NCI-H510A treated with DMSO at 0.1 percent for 48 hours (cell line): ENCODE measurements at regions not wholly inside any gene's neighbourhood (a gene's known extent, or its start where the extent isn't known, plus 50 kb on each side); places are given as distances from the start of the nearest gene placed in this dataset.
"Not testable (repeated sequence)": the region's sequence is repeated elsewhere in the genome, so short reads cannot be mapped to it uniquely, and the experiment has no call there.

Experiments used
- DNase-seq: peaks from one replicate; lab custom pipeline; 2025; lab: John Stamatoyannopoulos, UW

DNA sequence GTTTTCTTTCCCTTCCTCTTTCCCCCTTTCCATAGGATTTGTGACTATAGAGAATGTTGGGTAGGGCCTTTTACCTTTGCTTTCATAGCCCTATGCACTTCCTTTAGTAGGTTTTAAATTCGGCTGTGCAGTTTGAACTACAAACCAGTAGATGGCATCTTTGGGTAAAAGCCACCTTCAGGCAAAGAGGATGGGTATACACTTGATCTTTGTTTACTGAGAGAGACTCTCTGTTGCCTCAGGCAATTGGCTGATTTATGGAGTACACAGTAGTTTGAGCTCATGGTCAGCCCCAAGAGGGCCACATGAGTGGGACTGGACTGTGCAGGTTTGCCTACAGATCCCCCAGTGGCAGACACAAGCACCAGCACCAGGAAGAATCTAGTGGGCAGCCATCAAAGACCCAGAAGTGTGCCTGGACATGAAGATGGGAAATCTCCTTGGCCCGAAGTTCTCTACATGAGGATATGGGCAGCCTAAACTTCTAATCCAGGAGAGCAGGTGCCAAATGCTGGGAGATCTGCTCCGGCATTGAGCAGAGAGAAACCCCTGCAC, 1304.3 kb upstream of the DDX18 start:
- DNase-seq = peak; percentile 72

GRCh38 chr2:116511426-116511825, 1303.1 kb upstream of the DDX18 start:
- no peak for DNase-seq

GRCh38 chr2:116513991-116514390, 1300.5 kb upstream of the DDX18 start:
- no peak for DNase-seq

- DNase-seq = no peak
Measured at GRCh38 chr2:116517936-116518335, 1296.6 kb upstream of the DDX18 start.

DNA sequence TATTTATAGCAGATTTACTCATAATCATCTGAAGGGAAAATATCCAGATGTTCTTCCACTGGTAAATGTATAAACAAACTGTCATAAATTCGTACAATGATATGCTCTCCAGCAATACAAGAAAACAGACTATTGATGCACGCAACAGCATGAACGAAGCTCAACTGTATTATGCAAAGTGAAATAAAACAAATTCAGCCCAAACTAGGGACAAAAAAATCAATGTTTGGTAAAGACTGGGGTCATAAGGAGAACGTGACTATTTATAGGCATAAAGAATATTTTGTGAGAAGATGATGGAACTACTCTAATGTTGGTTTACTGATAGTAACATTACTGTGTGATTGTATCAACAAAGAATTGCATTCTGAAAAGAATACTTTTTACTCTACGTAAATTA, 1276.7 kb upstream of the DDX18 start:
- no peak for DNase-seq

DNA sequence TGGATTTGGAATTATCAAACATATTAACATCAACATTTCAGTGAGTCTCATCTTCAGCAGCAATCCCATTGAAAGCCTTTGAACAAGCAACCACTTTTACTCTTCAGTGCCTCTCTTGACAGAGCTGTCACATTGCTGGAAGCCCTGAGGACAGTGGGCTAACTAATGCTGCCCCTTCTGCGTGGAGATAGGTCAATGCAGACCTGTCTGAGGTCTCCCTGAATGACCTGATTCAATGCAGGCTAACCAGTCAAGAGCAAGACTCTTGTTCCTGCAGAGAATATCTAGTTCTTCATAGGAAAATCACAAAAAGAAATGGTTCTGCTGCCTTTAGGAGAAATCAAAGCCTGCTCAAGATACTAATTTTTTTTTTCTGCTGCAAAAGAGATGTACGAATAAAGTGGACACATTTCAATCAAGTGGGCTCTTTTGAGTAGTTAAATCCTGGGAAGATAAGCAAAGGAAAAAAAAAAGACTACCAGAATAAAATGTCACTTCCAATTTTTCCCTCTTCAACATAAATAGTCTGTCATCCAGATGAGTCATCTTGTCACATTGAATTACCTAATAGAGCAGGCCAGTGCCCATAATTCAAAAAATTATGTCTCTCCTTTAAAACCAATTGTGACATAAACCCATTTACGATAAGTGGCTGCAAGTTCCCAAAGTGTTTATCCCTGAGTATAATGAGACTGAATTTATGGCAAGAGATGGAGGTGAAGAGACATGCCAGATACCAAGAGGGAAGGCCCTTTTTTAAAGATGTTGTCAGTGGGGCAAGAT, 1269.0 kb upstream of the DDX18 start:
- no peak for DNase-seq

- not testable (repeated sequence) for DNase-seq
Measured at GRCh38 chr2:116552738-116553419, 1261.6 kb upstream of the DDX18 start.

- DNase-seq = no peak
Measured at GRCh38 chr2:116580209-116580608, 1234.3 kb upstream of the DDX18 start.

GRCh38 chr2:116582850-116583249, 1231.6 kb upstream of the DDX18 start:
- no peak for DNase-seq

GRCh38 chr2:116585669-116586327, 1228.7 kb upstream of the DDX18 start:
- peak; percentile 50 for DNase-seq

DNA sequence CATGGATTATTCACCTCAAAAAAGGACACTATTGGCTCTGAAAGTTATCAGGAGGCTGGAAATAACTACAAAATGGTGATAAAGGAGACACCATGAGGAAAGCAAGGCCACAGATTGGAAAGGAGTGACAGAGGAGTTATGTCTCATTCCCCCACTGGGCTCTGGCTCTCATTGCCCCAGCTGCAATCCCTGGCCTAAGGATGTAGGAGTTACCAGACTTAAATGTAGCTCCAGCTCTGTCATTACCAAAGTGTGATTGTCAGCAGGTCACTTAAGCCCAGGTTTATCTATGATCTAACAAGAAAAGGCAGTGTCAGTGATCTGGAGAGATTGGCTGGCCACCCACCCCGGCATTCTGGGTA, 1228.2 kb upstream of the DDX18 start:
- peak; percentile 50 for DNase-seq
